IMR-90 (cell line): ENCODE measurements at regions not wholly inside any gene's neighbourhood (a gene's known extent, or its start where the extent isn't known, plus 50 kb on each side); places are given as distances from the start of the nearest gene placed in this dataset.

Source experiments
- CTCF ChIP-seq: conservative IDR thresholded peaks from 2 replicates; pipeline ENCODE4 v1.5.1; 2012; ENCODE audit warnings: mild to moderate bottlenecking, low read depth, low read length, improper control_type of control experiment
- MAZ ChIP-seq: IDR thresholded peaks from 2 replicates; pipeline ENCODE4 v1.6.1; 2012; ENCODE audit warnings: low read depth, mild to moderate bottlenecking, low read length, improper control_type of control experiment, moderate library complexity, borderline replicate concordance
- RCOR1 ChIP-seq: IDR thresholded peaks from 2 replicates; pipeline ENCODE4 v1.6.1; 2012; ENCODE audit warnings: mild to moderate bottlenecking, low read length, improper control_type of control experiment; ENCODE audit not compliant: insufficient replicate concordance
- RFX5 ChIP-seq: IDR thresholded peaks from 2 replicates; pipeline ENCODE4 v1.8.0; 2012; ENCODE audit warnings: low read depth, mild to moderate bottlenecking, low read length, moderate library complexity

DNA sequence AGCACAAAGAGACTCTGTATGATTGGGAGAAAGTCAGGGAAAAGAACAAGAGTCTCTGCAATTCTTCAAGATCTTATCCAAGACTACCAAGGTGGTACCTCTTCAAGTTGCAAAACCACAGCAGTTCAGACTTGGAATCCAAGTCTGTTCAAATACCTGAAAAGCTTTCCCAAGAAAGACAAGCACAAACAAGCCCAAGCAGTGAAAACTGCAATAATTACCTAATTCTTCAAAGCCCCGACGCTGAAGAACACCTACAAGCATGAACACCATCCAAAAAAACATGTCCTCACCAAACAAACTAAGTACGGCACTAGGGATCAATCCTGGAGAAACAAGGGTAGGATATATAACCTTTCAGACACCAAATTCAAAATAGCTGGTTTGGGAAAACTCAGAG, 299.3 kb upstream of the ALCAM start:
- TF ChIP-seq RFX5 = no peak
- TF ChIP-seq CTCF = no peak
- no peak for TF ChIP-seq RCOR1
- no peak for TF ChIP-seq MAZ
